Keratinocyte (primary cell): ENCODE measurements at regions not wholly inside any gene's neighbourhood (a gene's known extent, or its start where the extent isn't known, plus 50 kb on each side); places are given as distances from the start of the nearest gene placed in this dataset.

Experiments
- EZH2 ChIP-seq: IDR thresholded peaks from one replicate; pipeline ENCODE4 v1.6.1; 2012; ENCODE audit warnings: inconsistent platforms, mild to moderate bottlenecking, low read length, moderate library complexity
- TF ChIP-seq, protein P1 (sequence below), 3 experiments: IDR thresholded peaks in 1 of 3; conservative IDR thresholded peaks in 1 of 3; optimal IDR thresholded peaks in 1 of 3; 2 replicates in 2 of 3; 3 replicates in 1 of 3; pipeline versions ENCODE3 to v1.5.1; 2011; ENCODE audit warnings: low read length in 3 of 3, mild to moderate bottlenecking in 3 of 3, moderate library complexity in 2 of 3, control low read depth in 1 of 3, inconsistent platforms in 1 of 3; ENCODE audit not compliant: insufficient read depth in 2 of 3; ENCODE audit errors: extremely low read depth in 1 of 3

DNA sequence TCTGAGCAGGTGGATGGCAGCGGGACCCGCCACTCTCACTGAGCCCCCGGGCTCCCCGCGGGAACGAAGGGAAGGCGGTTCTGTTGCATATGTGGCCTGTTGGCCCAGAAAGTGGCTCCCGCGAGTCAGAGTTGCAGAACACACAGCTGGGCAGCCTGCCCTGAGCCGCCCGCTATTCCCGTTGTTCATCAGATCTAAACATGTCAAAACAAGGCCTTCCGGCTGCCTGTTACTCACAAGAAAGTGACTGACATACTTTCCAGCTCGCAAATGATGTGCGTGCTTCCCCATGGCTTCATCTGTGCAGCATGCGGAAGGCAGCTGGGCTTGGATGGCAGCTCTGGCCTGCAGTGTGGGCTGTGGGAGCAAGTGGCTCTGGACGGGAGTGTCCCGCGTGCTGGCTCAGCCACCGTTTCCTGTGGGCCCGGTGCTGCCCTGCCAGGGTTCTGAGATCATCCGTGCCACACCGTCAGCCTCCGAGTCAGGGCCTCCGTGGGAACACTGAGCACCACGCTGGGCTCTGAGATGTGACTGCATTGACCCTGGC is 227.3 kb downstream of the ERMARD start:
- TF ChIP-seq EZH2, result no peak
- TF ChIP-seq, protein P1, sequence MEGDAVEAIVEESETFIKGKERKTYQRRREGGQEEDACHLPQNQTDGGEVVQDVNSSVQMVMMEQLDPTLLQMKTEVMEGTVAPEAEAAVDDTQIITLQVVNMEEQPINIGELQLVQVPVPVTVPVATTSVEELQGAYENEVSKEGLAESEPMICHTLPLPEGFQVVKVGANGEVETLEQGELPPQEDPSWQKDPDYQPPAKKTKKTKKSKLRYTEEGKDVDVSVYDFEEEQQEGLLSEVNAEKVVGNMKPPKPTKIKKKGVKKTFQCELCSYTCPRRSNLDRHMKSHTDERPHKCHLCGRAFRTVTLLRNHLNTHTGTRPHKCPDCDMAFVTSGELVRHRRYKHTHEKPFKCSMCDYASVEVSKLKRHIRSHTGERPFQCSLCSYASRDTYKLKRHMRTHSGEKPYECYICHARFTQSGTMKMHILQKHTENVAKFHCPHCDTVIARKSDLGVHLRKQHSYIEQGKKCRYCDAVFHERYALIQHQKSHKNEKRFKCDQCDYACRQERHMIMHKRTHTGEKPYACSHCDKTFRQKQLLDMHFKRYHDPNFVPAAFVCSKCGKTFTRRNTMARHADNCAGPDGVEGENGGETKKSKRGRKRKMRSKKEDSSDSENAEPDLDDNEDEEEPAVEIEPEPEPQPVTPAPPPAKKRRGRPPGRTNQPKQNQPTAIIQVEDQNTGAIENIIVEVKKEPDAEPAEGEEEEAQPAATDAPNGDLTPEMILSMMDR (optimal IDR thresholded peaks at IDR 0.05 in 1 of 3, IDR thresholded peaks at IDR 0.05 in 1 of 3, conservative IDR thresholded peaks at IDR 0.05 in 1 of 3; ENCODE audit: extremely low read depth in 1 of 3, insufficient read depth in 2 of 3, low read length in 3 of 3), result peak in 1 of 3 experiments; percentile 10
